ENCODE measurements at regions not wholly inside any gene's neighbourhood (a gene's known extent, or its start where the extent isn't known, plus 50 kb on each side); places are given as distances from the start of the nearest gene placed in this dataset.

DNA sequence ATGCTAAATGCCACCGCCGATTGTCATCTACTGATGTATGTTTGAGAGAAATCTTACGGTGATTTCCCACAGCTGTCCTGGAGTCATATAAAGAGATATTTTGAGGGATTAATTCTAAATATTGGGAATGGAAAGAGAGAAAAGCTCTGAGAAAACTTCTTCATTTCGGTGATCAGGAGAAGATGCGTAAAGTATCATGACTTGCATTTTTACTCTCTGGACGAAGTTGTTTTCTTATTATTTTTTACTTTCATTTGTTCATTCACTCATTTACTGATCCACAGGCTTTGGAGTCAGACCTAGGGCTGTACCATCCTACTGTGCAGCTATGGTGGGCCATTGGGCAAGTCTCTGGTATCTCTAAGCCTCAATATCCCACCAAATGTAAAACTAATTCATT is 58.4 kb upstream of the RUNX1 start:
- no peak overlapping the region for H3K27ac ChIP-seq (ENCODE audit: low read length)
- H3K4me3 ChIP-seq (ENCODE audit: low read length): no peak overlapping the region
- H2AFZ ChIP-seq (ENCODE audit: low read length): no peak overlapping the region
- no peaks in the 10 kb centered on the region for H3K36me3 ChIP-seq (replicated peaks; ENCODE audit: insufficient read depth, low read length)
- no peaks in the 10 kb centered on the region for H4K20me1 ChIP-seq (ENCODE audit: insufficient read depth, low read length)
- H3K27me3 ChIP-seq (replicated peaks; ENCODE audit: insufficient read depth, low read length): no peaks in the 10 kb centered on the region
- no peak for DNase-seq
- no peaks in the 10 kb centered on the region for H3K4me1 ChIP-seq (ENCODE audit: low read length)
- no peaks in the 10 kb centered on the region for H3F3A ChIP-seq (ENCODE audit: insufficient read depth, low read length)
- H3K4me2 ChIP-seq (ENCODE audit: low read depth, low read length): no peak overlapping the region
- no peaks in the 10 kb centered on the region for H3K9me2 ChIP-seq (replicated peaks; ENCODE audit: insufficient read depth, low read length)
- no peak overlapping the region for H3K9ac ChIP-seq (ENCODE audit: low read length)
- H3K79me2 ChIP-seq (ENCODE audit: low read length): no peaks in the 10 kb centered on the region
- no peak for TF ChIP-seq EZH2phosphoT487 (IDR thresholded peaks at IDR 0.05; ENCODE audit: low read length)
- TF ChIP-seq, protein P1, sequence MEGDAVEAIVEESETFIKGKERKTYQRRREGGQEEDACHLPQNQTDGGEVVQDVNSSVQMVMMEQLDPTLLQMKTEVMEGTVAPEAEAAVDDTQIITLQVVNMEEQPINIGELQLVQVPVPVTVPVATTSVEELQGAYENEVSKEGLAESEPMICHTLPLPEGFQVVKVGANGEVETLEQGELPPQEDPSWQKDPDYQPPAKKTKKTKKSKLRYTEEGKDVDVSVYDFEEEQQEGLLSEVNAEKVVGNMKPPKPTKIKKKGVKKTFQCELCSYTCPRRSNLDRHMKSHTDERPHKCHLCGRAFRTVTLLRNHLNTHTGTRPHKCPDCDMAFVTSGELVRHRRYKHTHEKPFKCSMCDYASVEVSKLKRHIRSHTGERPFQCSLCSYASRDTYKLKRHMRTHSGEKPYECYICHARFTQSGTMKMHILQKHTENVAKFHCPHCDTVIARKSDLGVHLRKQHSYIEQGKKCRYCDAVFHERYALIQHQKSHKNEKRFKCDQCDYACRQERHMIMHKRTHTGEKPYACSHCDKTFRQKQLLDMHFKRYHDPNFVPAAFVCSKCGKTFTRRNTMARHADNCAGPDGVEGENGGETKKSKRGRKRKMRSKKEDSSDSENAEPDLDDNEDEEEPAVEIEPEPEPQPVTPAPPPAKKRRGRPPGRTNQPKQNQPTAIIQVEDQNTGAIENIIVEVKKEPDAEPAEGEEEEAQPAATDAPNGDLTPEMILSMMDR (IDR thresholded peaks at IDR 0.05; ENCODE audit: low read length): no peak
- TF ChIP-seq EZH2 (optimal IDR thresholded peaks at IDR 0.05; ENCODE audit: low read depth, low read length): no peak
- H3K9me3 ChIP-seq (replicated peaks; ENCODE audit: insufficient read depth, low read length): no peaks in the 10 kb centered on the region

DNA sequence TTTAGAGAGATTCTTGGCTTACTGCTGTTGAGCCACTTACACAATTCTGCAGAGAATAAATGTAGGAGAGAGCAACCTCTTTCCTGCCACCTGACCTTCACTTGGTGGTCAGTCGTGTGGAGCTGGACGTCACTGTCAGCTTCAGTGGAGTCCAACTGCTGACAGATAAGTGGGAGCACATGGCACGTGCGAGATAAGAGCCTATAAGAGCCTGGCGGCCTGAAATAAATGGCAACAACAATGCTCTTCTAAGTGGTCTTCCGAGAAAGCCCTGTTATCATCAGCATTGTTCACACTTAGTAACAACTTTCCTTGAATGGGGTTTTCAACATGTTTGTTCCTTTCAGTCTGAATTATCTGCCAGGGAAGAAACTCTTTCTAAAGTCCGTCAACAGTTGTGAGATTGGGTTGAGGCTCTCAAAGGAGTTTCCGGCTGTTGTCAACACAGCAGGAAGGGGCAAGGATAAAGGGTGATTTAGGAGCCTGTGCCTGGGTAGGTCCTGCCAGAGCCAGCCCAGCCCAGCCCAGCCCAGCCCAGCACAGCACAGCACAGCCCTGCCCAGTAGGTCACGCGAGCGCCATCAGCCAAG is 57.2 kb upstream of the RUNX1 start:
- no peaks in the 10 kb centered on the region for H3K4me1 ChIP-seq (ENCODE audit: low read length)
- H3K79me2 ChIP-seq (ENCODE audit: low read length): no peaks in the 10 kb centered on the region
- H3K27me3 ChIP-seq (replicated peaks; ENCODE audit: insufficient read depth, low read length): no peaks in the 10 kb centered on the region
- no peaks in the 10 kb centered on the region for H4K20me1 ChIP-seq (ENCODE audit: insufficient read depth, low read length)
- H3K9me2 ChIP-seq (replicated peaks; ENCODE audit: insufficient read depth, low read length): no peaks in the 10 kb centered on the region
- no peak for TF ChIP-seq EZH2 (optimal IDR thresholded peaks at IDR 0.05; ENCODE audit: low read depth, low read length)
- TF ChIP-seq, protein P1 (IDR thresholded peaks at IDR 0.05; ENCODE audit: low read length): no peak
- no peak for TF ChIP-seq EZH2phosphoT487 (IDR thresholded peaks at IDR 0.05; ENCODE audit: low read length)
- H3K9me3 ChIP-seq (replicated peaks; ENCODE audit: insufficient read depth, low read length): no peaks in the 10 kb centered on the region
- no peak for DNase-seq
- no peaks in the 10 kb centered on the region for H3F3A ChIP-seq (ENCODE audit: insufficient read depth, low read length)
- no peaks in the 10 kb centered on the region for H3K36me3 ChIP-seq (replicated peaks; ENCODE audit: insufficient read depth, low read length)
- H3K9ac ChIP-seq (ENCODE audit: low read length): no peak overlapping the region
- no peak overlapping the region for H3K4me2 ChIP-seq (ENCODE audit: low read depth, low read length)
- no peak overlapping the region for H3K4me3 ChIP-seq (ENCODE audit: low read length)
- H3K27ac ChIP-seq (ENCODE audit: low read length): no peak overlapping the region
- H2AFZ ChIP-seq (ENCODE audit: low read length): no peak overlapping the region

DNA sequence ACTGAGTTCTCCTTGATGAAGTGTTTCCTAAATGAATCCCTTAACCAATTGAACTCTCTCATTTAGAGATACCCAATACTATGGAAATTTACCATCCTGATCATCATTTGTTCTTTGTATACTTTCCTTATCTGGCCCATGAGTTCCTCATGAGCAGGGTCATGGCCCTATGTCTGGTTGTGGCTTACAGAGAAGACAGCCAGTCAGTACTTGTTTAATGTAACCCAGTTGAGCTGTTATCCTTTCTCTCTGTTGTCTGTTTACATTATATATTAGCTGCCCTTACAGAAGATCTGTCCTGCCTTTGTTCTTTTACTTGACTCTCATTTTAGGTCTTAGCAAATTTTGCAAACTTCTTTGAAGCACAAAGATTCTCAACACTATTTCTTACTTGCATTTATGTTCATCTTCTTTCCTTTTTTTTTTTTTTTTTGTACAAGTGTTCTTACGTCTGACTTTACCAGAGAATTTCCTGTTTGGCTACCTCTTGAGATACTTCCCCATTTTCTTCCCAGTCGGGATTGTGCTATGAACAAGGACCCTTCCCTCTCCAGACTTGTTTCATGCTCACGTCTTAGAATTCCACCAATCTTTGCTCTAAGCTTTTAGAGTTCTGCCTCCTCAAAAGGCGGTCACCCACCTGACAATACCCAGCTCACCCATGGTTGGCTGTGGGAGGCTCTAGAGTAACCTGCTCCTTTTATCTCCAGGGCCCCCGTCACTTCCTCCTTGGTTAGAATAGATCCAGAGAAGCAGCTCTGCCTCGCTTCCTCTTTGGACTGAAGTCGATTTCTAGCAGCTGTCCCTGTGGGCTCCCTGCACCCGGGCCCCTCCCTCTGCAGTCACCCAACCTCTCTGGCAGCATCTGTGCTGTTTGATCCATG is 53.6 kb upstream of the RUNX1 start:
- TF ChIP-seq EZH2phosphoT487 (IDR thresholded peaks at IDR 0.05; ENCODE audit: low read length) (no peak), EZH2 (optimal IDR thresholded peaks at IDR 0.05; ENCODE audit: low read depth, low read length) (no peak)
- TF ChIP-seq, protein P1 (IDR thresholded peaks at IDR 0.05; ENCODE audit: low read length): no peak
- Histone ChIP-seq H4K20me1 (ENCODE audit: insufficient read depth, low read length) (no peaks in the 10 kb centered on the region), H3K4me3 (ENCODE audit: low read length) (no peak overlapping the region), H3K36me3 (replicated peaks; ENCODE audit: insufficient read depth, low read length) (no peaks in the 10 kb centered on the region), H3F3A (ENCODE audit: insufficient read depth, low read length) (no peaks in the 10 kb centered on the region), H3K27ac (ENCODE audit: low read length) (no peak overlapping the region), H3K27me3 (replicated peaks; ENCODE audit: insufficient read depth, low read length) (no peaks in the 10 kb centered on the region), H3K9me3 (replicated peaks; ENCODE audit: insufficient read depth, low read length) (no peaks in the 10 kb centered on the region), H3K4me2 (ENCODE audit: low read depth, low read length) (no peak overlapping the region), H3K9ac (ENCODE audit: low read length) (no peak overlapping the region), H2AFZ (ENCODE audit: low read length) (no peak overlapping the region), H3K79me2 (ENCODE audit: low read length) (no peaks in the 10 kb centered on the region), H3K9me2 (replicated peaks; ENCODE audit: insufficient read depth, low read length) (no peaks in the 10 kb centered on the region), H3K4me1 (ENCODE audit: low read length) (no peaks in the 10 kb centered on the region)
- no peak for DNase-seq
